ENCODE measurements at regions not wholly inside any gene's neighbourhood (a gene's known extent, or its start where the extent isn't known, plus 50 kb on each side); places are given as distances from the start of the nearest gene placed in this dataset.

DNA sequence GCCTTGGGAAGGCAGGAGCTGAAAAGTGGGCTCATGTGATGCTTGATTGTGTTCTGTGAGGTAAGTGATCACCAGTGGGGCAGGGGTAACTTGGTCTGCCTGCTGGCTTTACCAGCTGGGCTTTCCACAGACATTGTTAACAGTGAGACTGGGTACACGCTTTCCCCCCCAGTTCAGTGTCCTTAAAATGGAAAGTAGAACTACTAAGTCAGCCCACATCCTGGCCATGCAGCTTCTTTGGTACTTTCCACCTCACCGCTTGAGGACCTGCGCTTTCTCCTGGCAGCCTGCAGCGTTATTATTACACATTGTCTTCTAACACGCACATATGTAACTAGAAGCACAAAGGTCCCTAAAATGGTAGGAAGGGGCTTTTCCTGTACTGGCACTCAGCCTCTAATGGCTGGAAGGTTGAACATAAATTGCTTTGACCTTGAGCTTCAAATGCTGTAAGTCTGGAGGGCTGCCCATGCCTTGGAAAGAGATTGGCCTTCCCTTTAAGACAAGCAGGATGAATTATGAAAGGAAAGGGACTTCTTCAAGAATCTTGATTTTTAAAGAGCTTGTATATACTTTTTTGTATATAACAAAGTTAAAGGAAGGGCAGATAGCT, 216.1 kb upstream of the ROPN1 start:
- TF ChIP-seq, protein P1, sequence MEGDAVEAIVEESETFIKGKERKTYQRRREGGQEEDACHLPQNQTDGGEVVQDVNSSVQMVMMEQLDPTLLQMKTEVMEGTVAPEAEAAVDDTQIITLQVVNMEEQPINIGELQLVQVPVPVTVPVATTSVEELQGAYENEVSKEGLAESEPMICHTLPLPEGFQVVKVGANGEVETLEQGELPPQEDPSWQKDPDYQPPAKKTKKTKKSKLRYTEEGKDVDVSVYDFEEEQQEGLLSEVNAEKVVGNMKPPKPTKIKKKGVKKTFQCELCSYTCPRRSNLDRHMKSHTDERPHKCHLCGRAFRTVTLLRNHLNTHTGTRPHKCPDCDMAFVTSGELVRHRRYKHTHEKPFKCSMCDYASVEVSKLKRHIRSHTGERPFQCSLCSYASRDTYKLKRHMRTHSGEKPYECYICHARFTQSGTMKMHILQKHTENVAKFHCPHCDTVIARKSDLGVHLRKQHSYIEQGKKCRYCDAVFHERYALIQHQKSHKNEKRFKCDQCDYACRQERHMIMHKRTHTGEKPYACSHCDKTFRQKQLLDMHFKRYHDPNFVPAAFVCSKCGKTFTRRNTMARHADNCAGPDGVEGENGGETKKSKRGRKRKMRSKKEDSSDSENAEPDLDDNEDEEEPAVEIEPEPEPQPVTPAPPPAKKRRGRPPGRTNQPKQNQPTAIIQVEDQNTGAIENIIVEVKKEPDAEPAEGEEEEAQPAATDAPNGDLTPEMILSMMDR (conservative IDR thresholded peaks at IDR 0.05; ENCODE audit: low read length) = no peak
- no peak for TF ChIP-seq EZH2phosphoT487 (IDR thresholded peaks at IDR 0.05; ENCODE audit: borderline replicate concordance)

All from Loucy (cell line).